GM10847 (cell line): ENCODE measurements at regions not wholly inside any gene's neighbourhood (a gene's known extent, or its start where the extent isn't known, plus 50 kb on each side); places are given as distances from the start of the nearest gene placed in this dataset.

Source experiments
- POLR2A ChIP-seq: IDR thresholded peaks from 2 replicates; pipeline ENCODE4 v1.6.1; 2011; ENCODE audit not compliant: insufficient read length; ENCODE audit errors: extremely low read depth

DNA sequence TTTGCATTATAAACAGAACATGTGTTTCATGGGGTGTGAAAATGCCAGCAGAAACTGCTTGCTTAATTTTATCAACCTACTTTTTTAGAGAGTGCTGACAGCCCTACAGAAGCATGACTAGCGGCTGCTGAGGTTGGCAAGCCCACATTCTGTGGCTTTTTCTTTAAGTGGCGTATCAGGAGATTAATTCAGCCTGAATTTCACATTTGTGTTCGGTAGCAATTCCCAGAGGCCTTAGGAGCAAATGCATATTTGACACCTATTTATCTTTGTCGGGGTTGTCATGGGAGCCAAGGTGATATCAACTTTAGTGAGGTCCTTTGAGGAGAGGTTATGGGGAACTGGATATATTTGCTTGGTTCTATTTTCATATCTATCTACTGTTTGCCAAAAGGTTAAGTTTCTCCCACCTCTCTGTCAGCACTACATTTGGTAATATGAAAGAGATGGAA is 140.9 kb downstream of the KCNJ2 start:
- TF ChIP-seq POLR2A: no peak

DNA sequence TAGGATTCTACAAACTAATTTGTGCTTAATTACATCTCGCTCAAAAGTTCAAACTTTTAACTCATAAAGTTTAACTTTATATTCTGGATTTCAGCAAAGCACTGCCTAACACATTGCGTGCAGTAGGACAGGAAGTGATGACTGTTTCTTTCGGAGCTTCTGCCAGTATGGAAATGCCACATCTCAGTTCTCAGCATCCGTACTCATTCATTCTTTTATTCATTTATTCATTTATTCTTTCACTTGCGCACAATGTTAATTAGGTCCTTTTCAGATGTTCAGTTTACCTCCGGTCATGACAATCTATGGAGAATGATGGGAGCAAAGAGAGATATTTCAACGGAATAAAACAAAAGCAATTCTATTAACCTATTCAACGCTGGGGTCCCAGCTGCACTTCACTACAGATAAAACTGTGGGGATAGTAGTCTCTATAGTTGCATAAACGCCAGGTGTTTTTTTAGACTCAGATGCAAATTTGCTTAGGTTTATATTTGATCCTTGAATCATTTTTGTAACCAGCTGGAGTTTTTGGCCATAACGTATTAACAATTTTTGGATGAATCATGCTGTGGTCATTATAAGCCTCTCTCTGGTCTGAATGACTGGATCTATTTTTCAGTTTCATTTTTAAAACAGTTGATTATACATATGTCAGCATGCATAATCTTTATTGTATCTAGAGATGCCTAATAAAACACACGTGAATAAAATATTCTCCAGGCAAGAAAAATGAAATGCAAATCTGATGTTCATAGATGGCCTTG is 143.9 kb downstream of the KCNJ2 start:
- TF ChIP-seq POLR2A: no peak

DNA sequence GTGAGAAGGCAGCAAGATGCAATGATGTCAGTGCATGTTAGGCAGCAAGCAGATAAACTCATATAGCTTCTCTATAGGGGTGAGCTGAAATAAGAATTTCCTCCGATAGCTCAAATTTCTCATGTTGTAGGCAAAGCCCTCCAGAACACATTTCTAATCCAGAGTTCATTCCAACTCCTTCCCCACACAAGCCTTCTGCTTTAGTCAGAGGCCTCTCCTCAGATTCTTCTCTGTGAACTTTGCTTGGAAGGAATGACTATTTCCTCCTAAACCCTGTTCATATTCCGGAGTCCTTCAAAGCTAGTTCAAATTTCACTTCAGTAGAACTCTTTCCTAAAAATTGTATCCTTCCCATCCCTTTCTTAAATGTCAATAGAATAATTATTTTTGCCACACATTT is 144.8 kb downstream of the KCNJ2 start:
- TF ChIP-seq POLR2A: no peak

DNA sequence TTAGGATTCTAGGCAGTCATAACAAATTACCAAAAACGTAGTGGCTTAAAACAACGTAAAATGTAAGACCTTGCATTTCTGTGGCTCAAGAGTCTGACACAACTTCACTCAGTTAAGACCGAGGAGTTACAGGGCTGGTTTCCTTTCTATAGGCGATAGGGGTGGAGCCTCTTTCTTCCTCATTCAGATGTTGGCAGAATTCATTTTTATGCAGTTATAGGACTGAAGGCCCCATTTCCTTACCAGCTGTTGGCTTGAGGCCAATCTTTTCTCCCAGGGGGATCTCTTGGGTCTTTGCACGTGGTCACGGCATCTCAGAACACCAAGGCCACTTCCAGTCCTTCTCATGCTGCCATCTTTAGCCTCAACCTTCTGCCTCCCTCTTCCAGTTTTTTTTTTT is 145.2 kb downstream of the KCNJ2 start:
- TF ChIP-seq POLR2A: no peak

DNA sequence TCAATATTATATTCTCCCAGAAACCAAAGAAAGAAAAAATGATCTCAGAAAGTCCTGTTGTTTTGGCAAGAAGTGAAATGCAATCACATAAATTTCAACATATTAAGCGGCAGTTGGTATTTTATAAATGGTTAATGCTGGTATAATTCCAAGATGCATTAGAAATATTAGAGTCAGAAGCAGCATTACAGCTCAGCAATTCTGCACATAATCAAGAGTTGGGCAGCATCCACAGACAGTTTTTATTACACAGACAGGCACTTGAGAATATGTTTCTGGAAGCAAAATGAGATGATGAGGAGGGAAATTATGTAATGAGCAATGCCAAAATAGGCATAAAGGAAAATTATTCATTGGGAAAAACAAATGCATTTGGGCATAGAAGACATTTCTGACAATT is 148.1 kb downstream of the KCNJ2 start:
- TF ChIP-seq POLR2A: no peak

DNA sequence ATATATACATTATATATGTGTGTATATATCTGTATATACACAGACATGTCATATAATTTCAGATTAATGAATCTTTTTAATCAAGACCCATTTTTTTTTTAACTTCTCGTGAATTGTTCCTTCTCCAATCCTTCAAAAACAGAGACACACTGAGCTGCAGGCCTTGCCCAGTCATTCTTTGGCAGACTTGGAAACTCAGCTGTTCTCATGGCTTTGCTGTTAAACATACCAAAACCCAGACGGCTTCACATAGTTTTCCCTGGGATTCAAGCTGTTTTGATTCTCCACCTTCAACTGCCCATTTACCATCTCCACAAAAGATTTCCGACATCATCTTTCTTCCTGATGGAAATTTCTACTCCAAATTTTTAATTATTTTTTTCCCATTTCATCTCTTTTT is 148.7 kb downstream of the KCNJ2 start:
- TF ChIP-seq POLR2A: no peak

DNA sequence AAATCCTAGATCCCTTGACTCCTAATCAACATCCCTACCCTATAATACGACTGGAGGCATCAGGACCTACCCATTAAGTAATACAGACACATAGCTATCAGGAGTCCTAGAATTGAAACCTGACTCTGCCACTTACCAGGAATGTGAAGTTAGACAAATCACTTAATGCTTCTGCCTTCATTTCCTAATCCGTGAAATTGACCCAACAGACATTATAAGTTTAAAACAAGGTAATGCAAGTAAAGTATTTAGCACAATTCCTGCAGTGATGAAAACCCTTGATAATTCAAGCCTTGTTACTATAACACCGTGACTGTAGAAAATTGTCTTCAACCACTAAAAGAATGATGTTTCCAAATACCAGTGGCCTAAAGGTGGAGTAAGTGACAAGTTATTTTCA is 150.2 kb downstream of the KCNJ2 start:
- TF ChIP-seq POLR2A: no peak

DNA sequence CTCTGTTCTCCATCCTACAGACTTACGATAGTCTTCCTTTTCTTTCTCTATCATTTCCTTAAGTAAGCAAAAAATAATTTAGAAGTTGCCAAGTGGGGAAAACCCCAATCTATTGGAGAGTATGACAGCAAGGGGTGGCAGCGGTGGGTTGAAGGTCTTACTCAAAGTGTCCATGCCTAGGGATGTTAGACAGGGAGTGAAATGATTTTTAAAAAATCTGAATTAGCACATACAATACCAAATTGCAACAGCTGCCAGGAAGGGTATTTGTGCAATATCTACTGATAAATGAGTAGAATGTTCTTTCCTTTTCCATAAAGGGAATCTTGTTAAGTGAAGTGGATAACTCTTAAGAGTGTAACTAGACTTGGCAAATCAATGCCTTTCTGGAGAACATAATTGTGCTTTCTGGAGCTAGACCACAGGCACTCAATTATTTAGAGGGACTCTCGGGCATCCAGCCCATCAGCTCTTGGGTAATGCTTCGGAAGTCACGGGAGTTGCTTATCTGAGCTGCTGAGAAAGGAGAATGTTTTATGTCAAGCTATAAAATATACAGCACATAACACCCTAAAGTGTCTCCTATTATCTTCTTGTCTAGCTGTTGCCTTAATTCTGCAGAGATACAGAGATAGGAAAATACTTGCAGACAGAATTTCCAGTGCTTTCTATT is 151.5 kb downstream of the KCNJ2 start:
- TF ChIP-seq POLR2A: no peak

DNA sequence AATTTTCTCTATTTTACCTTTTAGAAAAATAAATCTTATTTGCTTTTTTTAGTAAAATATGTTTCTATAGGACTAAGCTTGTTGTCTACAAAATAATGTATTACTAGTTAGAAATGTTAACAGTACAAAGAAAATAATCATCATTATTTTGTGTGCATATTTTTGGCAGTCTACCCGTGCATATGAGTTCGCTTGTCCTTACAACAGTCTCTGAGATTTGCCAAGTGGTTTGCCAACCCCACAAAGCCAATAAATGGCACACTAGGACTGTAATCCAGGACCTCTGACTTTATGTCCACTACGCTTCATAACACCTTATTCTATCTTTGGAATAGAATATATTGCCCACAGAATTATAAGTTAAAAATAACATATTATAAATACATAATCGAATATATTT is 152.0 kb downstream of the KCNJ2 start:
- no peak for TF ChIP-seq POLR2A

DNA sequence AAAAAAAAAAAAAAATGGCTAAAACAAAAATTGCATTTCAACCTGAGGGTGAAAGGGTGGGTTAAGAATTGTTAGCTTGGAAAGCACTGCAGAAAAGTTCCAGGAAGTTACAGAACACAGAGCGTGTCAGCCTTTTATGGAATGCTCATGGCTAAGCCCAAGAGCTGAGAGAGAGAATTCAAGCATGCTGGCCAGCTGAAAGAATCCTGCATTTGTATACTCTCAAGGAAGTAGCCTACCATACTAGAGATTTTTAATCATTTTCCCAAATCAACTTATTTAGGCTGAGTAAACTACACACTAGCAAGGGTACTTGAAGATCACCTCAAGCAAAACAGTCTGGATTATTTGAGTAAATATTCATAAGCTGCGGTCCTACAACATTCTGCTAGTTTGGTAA is 153.9 kb downstream of the KCNJ2 start:
- TF ChIP-seq POLR2A: no peak

DNA sequence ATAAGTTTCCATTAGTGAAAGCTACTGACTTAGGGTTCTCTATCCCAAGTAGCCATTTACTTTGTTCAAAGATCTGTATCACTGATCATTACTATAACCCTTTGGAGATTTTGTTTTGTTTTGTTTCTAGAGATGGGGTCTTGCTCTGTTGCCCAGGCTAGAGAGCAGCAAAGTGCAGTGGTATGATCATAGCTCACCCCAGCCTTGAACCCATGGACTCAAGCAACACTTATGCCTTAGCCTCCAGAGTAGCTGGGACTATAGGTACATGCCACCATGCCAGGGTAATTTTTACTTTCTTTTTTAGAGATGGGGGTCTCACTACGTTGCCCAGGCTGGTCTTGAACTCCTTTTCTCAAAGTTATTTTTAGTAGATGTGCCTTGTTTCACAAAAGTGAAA is 154.7 kb downstream of the KCNJ2 start:
- no peak for TF ChIP-seq POLR2A

DNA sequence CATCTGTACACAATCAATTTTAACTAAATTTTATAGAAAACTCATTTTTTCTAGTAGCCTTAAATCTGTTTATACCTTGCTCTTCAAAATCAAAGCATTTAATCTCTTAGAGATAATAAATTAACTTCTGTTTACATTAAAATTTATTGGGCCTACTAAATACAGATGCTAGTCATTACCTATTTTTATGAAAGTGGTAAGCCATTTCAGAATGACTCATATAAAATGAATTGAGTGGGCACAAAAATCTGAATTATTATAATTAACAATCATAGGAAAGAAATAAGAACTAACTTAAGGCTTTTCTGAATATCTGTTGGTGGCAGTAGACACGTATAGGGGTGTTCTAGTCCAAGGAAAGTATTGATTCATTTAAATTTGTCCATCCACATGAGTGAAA is 157.9 kb downstream of the KCNJ2 start:
- no peak for TF ChIP-seq POLR2A

DNA sequence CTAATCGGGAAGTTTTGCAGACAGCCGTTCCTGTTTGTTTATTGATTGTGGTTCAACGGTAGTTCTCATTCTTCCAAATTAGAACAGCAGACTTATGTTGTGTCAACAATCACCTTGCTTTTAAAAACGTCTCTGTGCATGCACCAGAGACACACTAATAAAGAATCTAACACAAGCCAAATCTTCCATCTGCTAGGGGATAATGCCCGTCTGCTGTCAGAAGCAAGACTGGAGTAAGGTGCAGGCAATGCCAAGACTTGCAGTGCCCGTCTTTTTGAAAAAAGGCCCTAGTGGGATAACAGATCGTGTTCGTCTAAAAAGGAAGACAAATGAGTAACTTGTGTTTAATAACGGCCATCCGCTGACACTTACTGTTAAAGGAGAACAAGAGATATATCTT is 158.4 kb downstream of the KCNJ2 start:
- no peak for TF ChIP-seq POLR2A

DNA sequence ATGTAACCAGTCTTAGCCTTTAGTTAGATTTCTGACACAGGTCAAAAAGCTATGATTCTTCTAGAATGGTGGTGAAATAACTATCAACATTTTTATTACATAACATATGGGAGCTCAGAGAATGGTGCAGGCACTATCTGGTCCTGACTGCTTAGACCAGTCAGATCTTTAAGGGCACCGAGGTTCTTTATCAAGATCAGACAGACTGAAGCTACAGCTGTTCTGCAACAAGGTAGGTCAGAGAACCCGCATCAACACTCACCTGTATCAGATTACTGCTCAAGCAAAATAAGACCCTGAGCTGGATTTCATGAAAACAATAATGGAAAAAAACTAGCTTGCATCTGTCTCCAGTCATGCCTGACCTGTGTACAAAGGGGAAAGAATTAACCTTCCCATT is 160.4 kb downstream of the KCNJ2 start:
- TF ChIP-seq POLR2A: no peak

DNA sequence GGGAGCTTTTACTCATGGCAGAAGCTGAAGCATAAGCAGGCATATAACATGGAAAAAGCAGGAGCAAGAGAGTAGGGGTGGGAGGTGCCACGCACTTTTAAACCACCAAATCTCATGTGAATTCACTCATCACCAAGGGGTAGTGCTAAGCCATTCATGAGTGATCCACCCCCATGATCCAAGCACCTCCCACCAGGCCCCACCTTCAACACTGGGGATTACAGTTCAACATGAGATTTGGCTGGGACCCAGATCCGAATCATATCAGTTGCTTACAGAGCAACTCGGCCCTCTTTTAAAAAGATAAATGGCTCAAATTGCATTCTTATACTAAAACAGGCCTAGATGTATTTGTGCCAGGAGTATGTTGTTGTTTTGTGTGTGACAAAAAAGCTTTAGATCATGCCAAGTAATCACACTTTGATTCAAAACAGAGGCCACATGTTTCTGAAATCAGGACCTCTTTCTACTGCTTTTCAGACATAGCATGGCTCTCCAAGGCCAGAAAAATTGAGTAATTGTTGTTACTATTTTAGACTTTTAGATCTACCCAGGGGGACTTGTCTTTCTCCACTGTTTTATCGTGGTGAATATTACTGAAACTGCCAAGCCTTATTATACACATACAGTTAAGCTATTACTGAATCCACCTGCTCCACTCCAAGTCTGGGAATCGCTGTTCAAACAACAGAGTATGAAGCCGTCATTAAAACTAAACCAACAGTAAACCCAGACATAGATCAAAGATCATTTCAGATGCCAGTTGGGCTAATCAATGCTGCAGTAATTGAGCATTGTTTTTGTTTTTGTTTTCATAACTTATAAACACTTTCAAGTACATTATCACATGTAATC is 163.3 kb downstream of the KCNJ2 start:
- TF ChIP-seq POLR2A: no peak

DNA sequence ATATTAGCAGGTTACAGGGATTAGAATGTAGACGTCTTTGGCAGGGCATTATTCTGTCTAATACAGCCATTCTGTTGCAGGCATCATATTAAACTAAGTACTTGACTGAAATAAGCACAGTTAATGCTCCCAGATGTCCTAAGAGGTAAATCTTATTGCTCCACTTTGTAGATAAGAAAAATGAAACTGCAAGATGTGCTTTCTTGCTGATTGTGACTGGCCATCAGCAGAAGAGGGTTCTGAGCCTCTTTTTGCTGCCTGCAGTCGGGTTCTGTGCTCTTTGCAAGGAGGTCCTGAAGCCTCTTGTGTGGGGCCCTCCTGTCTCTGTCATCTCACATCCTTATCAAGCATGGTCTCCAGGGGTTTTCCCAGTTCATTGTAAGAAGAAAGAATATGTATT is 167.1 kb downstream of the KCNJ2 start:
- no peak for TF ChIP-seq POLR2A
